ENCODE measurements at regions not wholly inside any gene's neighbourhood (a gene's known extent, or its start where the extent isn't known, plus 50 kb on each side); places are given as distances from the start of the nearest gene placed in this dataset.

GRCh38 chr2:8625399-8626300 lies 56.2 kb upstream of the ID2 start:
- no peak for TF ChIP-seq CTCF (IDR thresholded peaks at IDR 0.05)
- no peak for TF ChIP-seq POLR2A (IDR thresholded peaks at IDR 0.05)
